ENCODE measurements at regions not wholly inside any gene's neighbourhood (a gene's known extent, or its start where the extent isn't known, plus 50 kb on each side); places are given as distances from the start of the nearest gene placed in this dataset.

- Histone ChIP-seq H2AFZ (ENCODE audit: low read depth, low read length, severe bottlenecking) (no peak overlapping the region), H3K9ac (ENCODE audit: low read length) (no peak overlapping the region), H3K9me2 (replicated peaks; ENCODE audit: insufficient read depth, low read length) (no peaks in the 10 kb centered on the region), H3K9me3 (ENCODE audit: insufficient read depth, low read length) (no peaks in the 10 kb centered on the region), H4K20me1 (ENCODE audit: low read depth, low read length) (no peaks in the 10 kb centered on the region), H3F3A (ENCODE audit: insufficient read depth) (no peaks in the 10 kb centered on the region), H3K4me3 (ENCODE audit: insufficient read depth, low read length, poor library complexity, severe bottlenecking) (no peak overlapping the region), H3K79me2 (ENCODE audit: insufficient read depth, low read length) (no peaks in the 10 kb centered on the region), H3K36me3 (ENCODE audit: low read length) (no peaks in the 10 kb centered on the region), H3K27ac (ENCODE audit: low read depth, low read length) (no peak overlapping the region), H3K27me3 (ENCODE audit: low read length) (no peaks in the 10 kb centered on the region), H3K4me2 (ENCODE audit: low read depth, low read length, poor library complexity, severe bottlenecking) (no peak overlapping the region)
- no peak for TF ChIP-seq EZH2phosphoT487 (conservative IDR thresholded peaks at IDR 0.05; ENCODE audit: low read length)
- no peak for TF ChIP-seq CTCF (IDR thresholded peaks at IDR 0.05; ENCODE audit: insufficient read depth, low read length, poor library complexity, severe bottlenecking)
These were observed 308.9 kb upstream of the DNAJC19 start for GRCh38 chr3:181298421-181298820.

- H2AFZ ChIP-seq (ENCODE audit: low read depth, low read length, severe bottlenecking): no peak overlapping the region
These were observed 303.4 kb upstream of the DNAJC19 start for GRCh38 chr3:181292984-181293383.

GRCh38 chr3:181290941-181291340, 301.4 kb upstream of the DNAJC19 start:
- Histone ChIP-seq H3F3A (ENCODE audit: insufficient read depth) (no peaks in the 10 kb centered on the region), H3K79me2 (ENCODE audit: insufficient read depth, low read length) (no peaks in the 10 kb centered on the region), H3K9me3 (ENCODE audit: insufficient read depth, low read length) (no peaks in the 10 kb centered on the region), H4K20me1 (ENCODE audit: low read depth, low read length) (no peaks in the 10 kb centered on the region), H3K36me3 (ENCODE audit: low read length) (no peaks in the 10 kb centered on the region), H3K4me3 (ENCODE audit: insufficient read depth, low read length, poor library complexity, severe bottlenecking) (no peak overlapping the region), H2AFZ (ENCODE audit: low read depth, low read length, severe bottlenecking) (no peak overlapping the region), H3K9ac (ENCODE audit: low read length) (no peak overlapping the region), H3K27ac (ENCODE audit: low read depth, low read length) (no peak overlapping the region), H3K9me2 (replicated peaks; ENCODE audit: insufficient read depth, low read length) (no peaks in the 10 kb centered on the region), H3K27me3 (ENCODE audit: low read length) (no peaks in the 10 kb centered on the region), H3K4me2 (ENCODE audit: low read depth, low read length, poor library complexity, severe bottlenecking) (no peak overlapping the region)
- TF ChIP-seq CTCF (IDR thresholded peaks at IDR 0.05; ENCODE audit: insufficient read depth, low read length, poor library complexity, severe bottlenecking) (no peak), EZH2phosphoT487 (conservative IDR thresholded peaks at IDR 0.05; ENCODE audit: low read length) (no peak)

More at GRCh38 chr3:181292984-181293383, 303.4 kb upstream of the DNAJC19 start:
- Histone ChIP-seq H3K79me2 (ENCODE audit: insufficient read depth, low read length) (no peaks in the 10 kb centered on the region), H3K9me2 (replicated peaks; ENCODE audit: insufficient read depth, low read length) (no peaks in the 10 kb centered on the region), H3K9me3 (ENCODE audit: insufficient read depth, low read length) (no peaks in the 10 kb centered on the region), H3K4me3 (ENCODE audit: insufficient read depth, low read length, poor library complexity, severe bottlenecking) (no peak overlapping the region), H3K27me3 (ENCODE audit: low read length) (no peaks in the 10 kb centered on the region), H3F3A (ENCODE audit: insufficient read depth) (no peaks in the 10 kb centered on the region), H3K9ac (ENCODE audit: low read length) (no peak overlapping the region), H3K36me3 (ENCODE audit: low read length) (no peaks in the 10 kb centered on the region), H3K27ac (ENCODE audit: low read depth, low read length) (no peak overlapping the region), H3K4me2 (ENCODE audit: low read depth, low read length, poor library complexity, severe bottlenecking) (no peak overlapping the region), H4K20me1 (ENCODE audit: low read depth, low read length) (no peaks in the 10 kb centered on the region)
- TF ChIP-seq CTCF (IDR thresholded peaks at IDR 0.05; ENCODE audit: insufficient read depth, low read length, poor library complexity, severe bottlenecking): no peak
- no peak for TF ChIP-seq EZH2phosphoT487 (conservative IDR thresholded peaks at IDR 0.05; ENCODE audit: low read length)

Measured in SU-DHL-6 (cell line).